Lung microvascular endothelial cell (primary cell): ENCODE measurements at regions not wholly inside any gene's neighbourhood (a gene's known extent, or its start where the extent isn't known, plus 50 kb on each side); places are given as distances from the start of the nearest gene placed in this dataset.
"Not testable (repeated sequence)": the region's sequence is repeated elsewhere in the genome, so short reads cannot be mapped to it uniquely, and the experiment has no call there.

Experiments
- DNase-seq, 2 donors: peaks; one replicate each; pipeline versions ENCODE4 v3.0.0 to v3.0.0-alpha.2; 2010; ENCODE audit warnings: low read depth in 2 of 2

- DNase-seq: not testable (repeated sequence)
These were observed 124.3 kb downstream of the PTCHD1 start for GRCh38 chrX:23458957-23459356.

GRCh38 chrX:23465105-23465791 is 130.6 kb downstream of the PTCHD1 start:
- no peak for DNase-seq

- no peak for DNase-seq
These were observed 131.3 kb downstream of the PTCHD1 start for GRCh38 chrX:23465985-23466384.

GRCh38 chrX:23478056-23478455 is 143.4 kb downstream of the PTCHD1 start:
- DNase-seq: no peak

- DNase-seq: no peak
These were observed 143.9 kb downstream of the PTCHD1 start for GRCh38 chrX:23478561-23478960.

GRCh38 chrX:23482561-23482960 is 147.9 kb downstream of the PTCHD1 start:
- peak in 1 of 2 donors; percentile 20 for DNase-seq

GRCh38 chrX:23483396-23483795 is 148.7 kb downstream of the PTCHD1 start:
- DNase-seq: no peak

- peak in 1 of 2 donors; percentile 42 for DNase-seq
These were observed 159.3 kb downstream of the PTCHD1 start for GRCh38 chrX:23493941-23494374.

GRCh38 chrX:23494741-23495140 is 160.1 kb downstream of the PTCHD1 start:
- no peak for DNase-seq

GRCh38 chrX:23497919-23498318 is 163.3 kb downstream of the PTCHD1 start:
- DNase-seq: no peak

- DNase-seq: no peak
These were observed 165.3 kb upstream of the PRDX4 start for GRCh38 chrX:23501974-23502373.

GRCh38 chrX:23503835-23504539 is 163.3 kb upstream of the PRDX4 start:
- DNase-seq: peak in 1 of 2 donors; percentile 92

- DNase-seq: no peak
These were observed 162.8 kb upstream of the PRDX4 start for GRCh38 chrX:23504540-23504884.

- no peak for DNase-seq
These were observed 162.4 kb upstream of the PRDX4 start for GRCh38 chrX:23504895-23505294.

GRCh38 chrX:23505531-23506303 is 161.6 kb upstream of the PRDX4 start:
- DNase-seq: no peak

GRCh38 chrX:23509256-23509655 is 158.0 kb upstream of the PRDX4 start:
- DNase-seq: no peak

GRCh38 chrX:23511793-23512192 is 155.5 kb upstream of the PRDX4 start:
- no peak for DNase-seq

GRCh38 chrX:23513121-23513520 is 154.2 kb upstream of the PRDX4 start:
- DNase-seq: no peak

- DNase-seq: no peak
These were observed 153.2 kb upstream of the PRDX4 start for GRCh38 chrX:23514082-23514481.

- peak; percentile 1 to 17 for DNase-seq
These were observed 152.3 kb upstream of the PRDX4 start for GRCh38 chrX:23515028-23515427.

- not testable (repeated sequence) for DNase-seq
These were observed 144.2 kb upstream of the PRDX4 start for GRCh38 chrX:23523026-23523657.

- DNase-seq: no peak
These were observed 142.8 kb upstream of the PRDX4 start for GRCh38 chrX:23524467-23524866.
